SJSA1 (cell line): ENCODE measurements at regions not wholly inside any gene's neighbourhood (a gene's known extent, or its start where the extent isn't known, plus 50 kb on each side); places are given as distances from the start of the nearest gene placed in this dataset.
"Not testable (repeated sequence)": the region's sequence is repeated elsewhere in the genome, so short reads cannot be mapped to it uniquely, and the experiment has no call there.

Experiments used
- DNase-seq, 2 experiments: peaks; one replicate each; pipeline ENCODE4 v3.0.0-alpha.2; 2015 to 2020; ENCODE audit warnings: low spot score in 2 of 2, low read depth in 1 of 2
- H3K27ac ChIP-seq: fragments of 250-450 bp; sonication (Bioruptor Pico); 2 replicates; pipeline ENCODE4 v1.5.1; 2020; ENCODE audit warnings: mild to moderate bottlenecking, moderate library complexity
- H3K27me3 ChIP-seq: fragments of 250-450 bp; sonication (Bioruptor Pico); replicated peaks from 2 replicates; pipeline ENCODE4 v1.5.1; 2020; ENCODE audit warnings: mild to moderate bottlenecking, moderate library complexity
- H3K36me3 ChIP-seq: fragments of 250-450 bp; sonication (Bioruptor Pico); 2 replicates; pipeline ENCODE4 v1.5.1; 2020; ENCODE audit warnings: mild to moderate bottlenecking
- H3K4me1 ChIP-seq: fragments of 250-450 bp; sonication (Bioruptor Pico); replicated peaks from 2 replicates; pipeline ENCODE4 v1.6.1; 2021; ENCODE audit warnings: mild to moderate bottlenecking
- H3K4me3 ChIP-seq: fragments of 250-450 bp; sonication (Bioruptor Pico); 2 replicates; pipeline ENCODE4 v1.5.1; 2020; ENCODE audit warnings: mild to moderate bottlenecking
- H3K9me3 ChIP-seq: fragments of 250-450 bp; sonication (Bioruptor Pico); replicated peaks from 2 replicates; pipeline ENCODE4 v1.5.1; 2020; ENCODE audit warnings: mild to moderate bottlenecking

DNA sequence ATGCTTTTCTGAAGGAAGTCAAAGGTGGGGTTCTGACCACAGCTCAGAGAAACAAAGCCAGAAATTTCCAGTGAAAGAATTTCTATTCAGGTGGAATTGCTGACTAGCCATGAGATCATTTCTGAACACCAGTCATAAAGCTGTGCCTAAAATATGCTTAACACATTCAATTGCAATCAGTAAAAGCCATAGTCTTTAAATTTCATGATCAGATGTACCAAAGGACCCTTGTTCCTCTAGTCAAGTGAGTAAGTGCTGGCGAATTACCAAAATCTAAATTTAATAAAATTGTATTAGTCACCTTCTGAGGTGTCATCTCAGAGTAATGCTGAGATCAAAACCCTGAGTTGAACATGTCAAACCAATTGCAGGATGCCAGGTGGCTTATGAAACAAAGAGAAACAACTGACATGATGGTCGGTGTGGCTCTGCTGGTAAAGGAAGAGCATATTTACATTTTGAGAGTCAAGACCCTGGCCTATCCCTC lies 334.2 kb upstream of the CCNH start:
- Histone ChIP-seq H3K4me1 (0 out of 2 replicates have a peak, but pooled peaks cover 4% of the 10 kb centered on the region), H3K36me3 (no peaks in the 10 kb centered on the region), H3K4me3 (no peak overlapping the region), H3K27me3 (0 out of 2 replicates have a peak, but pooled peaks cover 3% of the 10 kb centered on the region), H3K9me3 (no peaks in the 10 kb centered on the region), H3K27ac (no peak overlapping the region)
- DNase-seq, result no peak

DNA sequence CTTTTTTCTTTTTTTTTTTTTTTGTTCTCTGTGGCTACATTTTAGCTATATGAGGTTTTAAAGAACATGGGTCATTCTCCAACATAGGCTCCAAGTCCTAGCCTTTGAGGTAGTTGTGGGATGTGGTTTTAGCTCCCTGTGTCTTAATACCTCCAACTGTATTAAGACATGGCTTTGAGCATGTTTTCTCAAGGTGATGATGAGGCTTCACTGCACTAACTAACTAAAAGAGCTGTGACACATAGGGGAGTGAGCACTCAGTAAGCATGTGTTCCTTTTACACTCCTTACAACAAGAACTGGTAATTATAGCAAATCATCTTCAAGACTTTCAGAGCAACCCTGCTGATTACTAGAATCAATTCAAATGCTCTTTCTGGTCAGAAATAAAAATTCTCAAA lies 333.6 kb upstream of the CCNH start:
- Histone ChIP-seq H3K27ac (no peak overlapping the region), H3K4me3 (no peak overlapping the region), H3K4me1 (0 out of 2 replicates have a peak, but pooled peaks cover 4% of the 10 kb centered on the region), H3K9me3 (no peaks in the 10 kb centered on the region), H3K36me3 (no peaks in the 10 kb centered on the region), H3K27me3 (0 out of 2 replicates have a peak, but pooled peaks cover 3% of the 10 kb centered on the region)
- no peak for DNase-seq

DNA sequence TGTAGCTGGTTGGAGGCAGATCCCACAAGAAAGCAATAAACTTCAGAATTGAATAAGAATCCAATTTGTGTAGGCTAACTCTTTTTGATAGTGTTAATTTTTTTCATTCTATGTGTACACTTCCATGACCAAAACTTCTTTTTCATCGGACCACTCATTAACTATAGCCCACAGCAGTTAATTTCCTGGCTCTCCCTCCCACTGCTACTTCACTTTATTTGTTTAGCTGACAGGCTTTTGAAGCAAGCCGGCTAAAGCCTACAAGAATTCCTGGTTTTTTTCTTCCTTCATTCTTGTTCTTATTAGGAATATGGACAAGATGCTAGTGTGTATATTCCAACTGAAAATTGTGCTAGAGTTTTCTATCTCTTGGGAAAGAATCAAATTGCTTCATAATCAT lies 329.2 kb upstream of the CCNH start:
- Histone ChIP-seq H3K27ac (no peak overlapping the region), H3K9me3 (no peaks in the 10 kb centered on the region), H3K4me1 (0 out of 2 replicates have a peak, but pooled peaks cover 4% of the 10 kb centered on the region), H3K4me3 (no peak overlapping the region), H3K36me3 (no peaks in the 10 kb centered on the region), H3K27me3 (0 out of 2 replicates have a peak, but pooled peaks cover 3% of the 10 kb centered on the region)
- no peak for DNase-seq

DNA sequence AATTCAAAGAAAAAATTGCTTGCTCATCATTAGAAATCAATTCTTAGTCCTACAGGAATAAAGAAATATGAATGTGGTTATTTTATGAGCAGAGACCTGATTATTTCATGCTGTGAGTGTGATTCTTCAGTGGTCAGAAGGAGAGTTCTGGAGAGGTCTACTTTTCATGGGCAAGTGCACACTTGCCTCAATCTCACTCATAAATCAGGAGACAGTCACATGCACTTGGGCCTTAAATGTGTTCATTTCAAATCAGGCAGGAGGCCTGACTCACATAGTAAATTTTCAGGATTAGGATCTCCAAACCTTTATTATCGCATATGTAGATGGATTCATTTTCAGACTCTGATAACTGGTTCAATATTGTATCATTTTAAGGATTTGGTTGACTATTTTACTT lies 323.2 kb upstream of the CCNH start:
- DNase-seq, result no peak
- no peak overlapping the region for H3K4me3 ChIP-seq
- no peaks in the 10 kb centered on the region for H3K36me3 ChIP-seq
- H3K9me3 ChIP-seq, result no peaks in the 10 kb centered on the region
- no peak overlapping the region for H3K27ac ChIP-seq
- H3K4me1 ChIP-seq, result no peaks in the 10 kb centered on the region
- no peaks in the 10 kb centered on the region for H3K27me3 ChIP-seq

DNA sequence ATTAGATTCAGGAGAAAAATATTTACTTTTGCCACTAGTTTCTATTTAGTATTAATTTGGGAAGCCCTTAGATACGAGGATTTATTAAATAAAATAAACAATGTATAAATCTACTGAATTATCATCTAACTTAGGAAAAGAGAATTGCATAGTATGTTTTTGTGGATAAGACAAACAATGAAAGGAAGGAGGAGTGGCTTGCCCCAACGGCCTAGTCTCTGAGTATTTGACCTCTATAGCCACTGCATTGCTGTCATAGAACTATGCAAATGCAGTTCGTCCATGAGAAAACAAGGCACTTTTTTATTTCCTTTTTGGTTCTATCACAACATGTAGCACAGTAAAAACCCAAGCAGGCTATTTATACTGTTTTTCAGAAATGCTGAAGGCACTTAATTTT lies 321.2 kb upstream of the CCNH start:
- no peak overlapping the region for H3K27ac ChIP-seq
- no peaks in the 10 kb centered on the region for H3K36me3 ChIP-seq
- no peak for DNase-seq
- H3K9me3 ChIP-seq, result no peaks in the 10 kb centered on the region
- H3K4me1 ChIP-seq, result no peaks in the 10 kb centered on the region
- H3K27me3 ChIP-seq, result no peaks in the 10 kb centered on the region
- H3K4me3 ChIP-seq, result no peak overlapping the region

DNA sequence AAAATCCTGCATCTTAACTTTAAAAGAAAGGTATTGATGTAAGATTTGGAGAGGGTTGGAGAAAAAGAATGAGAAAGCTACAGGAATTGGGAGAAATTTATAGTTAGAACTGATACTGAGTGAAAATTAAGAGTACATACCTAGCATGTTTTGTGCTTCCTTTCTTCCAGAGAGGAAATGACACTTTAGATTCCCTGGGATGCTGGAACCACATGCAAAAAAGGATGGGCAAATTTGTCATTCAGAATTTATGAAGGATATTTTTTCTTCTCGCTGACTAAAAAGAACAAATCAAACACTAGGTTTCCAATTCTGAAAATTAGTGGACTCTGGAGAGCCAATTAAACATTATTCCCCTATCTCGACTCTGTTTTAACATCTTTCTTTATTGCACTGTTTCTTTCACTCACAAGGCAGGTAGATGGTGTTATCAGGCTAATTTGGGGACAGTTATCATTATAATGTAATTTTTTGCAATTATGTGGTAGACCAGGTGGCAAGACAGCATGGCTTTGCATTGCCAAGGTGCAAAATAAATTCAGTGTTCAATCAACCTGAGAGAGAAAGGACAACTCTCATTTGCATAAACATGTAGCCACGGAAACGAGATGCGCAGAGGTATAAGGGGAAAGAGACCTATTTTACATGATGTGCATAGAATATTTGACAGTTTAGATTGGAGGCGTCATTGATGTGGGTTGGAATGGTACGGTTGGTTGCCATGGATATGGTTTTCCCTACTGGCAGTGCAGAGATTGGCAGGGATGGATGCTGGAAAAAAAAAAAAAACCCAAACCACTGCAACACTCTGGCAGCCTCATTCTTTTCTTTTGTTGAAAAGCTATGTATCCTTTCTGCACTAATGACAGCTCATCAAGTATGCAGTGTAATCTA lies 320.4 kb upstream of the CCNH start:
- Histone ChIP-seq H3K9me3 (no peaks in the 10 kb centered on the region), H3K27me3 (no peaks in the 10 kb centered on the region), H3K36me3 (no peaks in the 10 kb centered on the region), H3K4me3 (no peak overlapping the region), H3K27ac (no peak overlapping the region), H3K4me1 (no peaks in the 10 kb centered on the region)
- no peak for DNase-seq

DNA sequence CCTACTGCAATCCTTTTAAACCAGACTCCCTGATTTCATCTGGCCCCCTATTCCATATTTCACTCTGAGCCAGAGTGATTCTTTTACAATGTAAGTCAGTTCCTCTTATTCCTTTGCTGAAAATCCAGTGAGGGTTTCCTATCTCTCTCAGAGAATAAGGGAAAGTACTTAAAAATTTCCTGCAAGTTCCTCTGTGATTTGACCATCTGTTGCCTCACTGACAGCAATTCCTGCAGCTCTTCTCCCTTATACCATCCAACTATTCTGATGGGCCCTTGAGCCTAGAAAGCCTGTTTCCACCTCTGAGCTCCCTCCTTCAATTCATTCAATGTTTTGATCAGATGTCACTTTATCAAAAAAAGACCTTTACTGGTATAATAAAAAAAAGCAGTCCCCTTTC lies 317.1 kb upstream of the CCNH start:
- no peaks in the 10 kb centered on the region for H3K4me1 ChIP-seq

DNA sequence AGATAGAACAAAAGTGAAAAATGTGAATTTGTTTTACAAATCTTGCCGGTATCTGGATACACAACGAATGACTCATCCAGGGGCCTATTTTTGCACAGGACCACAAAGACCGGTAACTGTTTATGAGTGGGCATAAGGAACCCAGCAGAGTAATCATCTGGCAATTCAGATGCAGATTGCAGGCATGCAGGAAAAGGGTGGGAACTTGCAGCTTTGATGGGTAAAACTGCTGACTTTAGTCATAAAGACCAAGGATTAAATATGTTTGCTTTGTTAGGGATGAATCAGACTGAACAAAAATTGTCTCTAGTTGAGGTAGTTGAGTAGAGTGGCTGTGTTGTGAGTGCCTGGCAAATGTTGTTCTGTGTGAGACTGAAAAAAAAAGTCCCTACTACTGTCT lies 309.6 kb upstream of the CCNH start:
- Histone ChIP-seq H3K9me3 (no peaks in the 10 kb centered on the region), H3K4me3 (no peak overlapping the region), H3K4me1 (peaks cover 19% of the 10 kb centered on the region), H3K36me3 (no peaks in the 10 kb centered on the region), H3K27me3 (no peaks in the 10 kb centered on the region), H3K27ac (0 out of 2 replicates have a peak overlapping the region, but pooled peaks have one; percentile 16)
- peak; percentile 64 to 71 for DNase-seq

More for the DNA sequence above, 317.1 kb upstream of the CCNH start:
- no peaks in the 10 kb centered on the region for H3K27me3 ChIP-seq
- no peak overlapping the region for H3K27ac ChIP-seq
- no peak for DNase-seq
- H3K9me3 ChIP-seq, result no peaks in the 10 kb centered on the region
- no peak overlapping the region for H3K4me3 ChIP-seq
- H3K36me3 ChIP-seq, result no peaks in the 10 kb centered on the region

DNA sequence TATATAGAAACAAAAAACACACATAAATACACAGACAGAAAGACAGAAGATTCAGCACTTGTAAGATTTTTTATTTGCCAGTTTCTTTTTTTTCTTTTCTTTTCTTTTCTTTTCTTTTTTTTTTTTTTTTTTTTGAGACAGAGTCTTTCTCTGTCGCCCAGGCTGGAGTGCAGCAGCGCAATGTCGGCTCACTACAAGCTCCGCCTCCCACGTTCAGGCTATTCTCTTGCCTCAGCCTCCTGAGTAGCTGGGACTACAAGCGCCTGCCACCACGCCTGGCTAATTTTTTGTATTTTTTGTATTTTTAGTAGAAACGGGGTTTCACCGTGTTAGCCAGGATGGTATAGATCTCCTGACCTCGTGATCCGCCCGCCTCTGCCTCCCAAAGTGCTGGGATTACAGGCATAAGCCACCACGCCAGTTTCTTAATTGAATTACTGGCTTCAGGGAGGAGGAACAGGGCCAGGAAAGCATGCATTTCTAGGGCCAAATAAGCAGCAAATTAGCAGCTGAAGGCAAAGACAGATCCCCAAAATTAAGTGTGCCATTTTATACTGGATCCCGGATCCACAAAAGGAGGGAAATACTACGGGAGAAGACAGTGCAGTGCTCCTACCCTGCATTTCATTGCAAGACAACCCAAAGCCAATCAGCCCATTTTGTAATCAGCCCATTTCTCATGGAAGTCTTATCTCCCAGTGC lies 305.6 kb upstream of the CCNH start:
- H3K27me3 ChIP-seq, H3K9me3 ChIP-seq, DNase-seq, H3K27ac ChIP-seq, H3K36me3 ChIP-seq, H3K4me3 ChIP-seq: not testable (repeated sequence)
- peaks cover 19% of the 10 kb centered on the region for H3K4me1 ChIP-seq

DNA sequence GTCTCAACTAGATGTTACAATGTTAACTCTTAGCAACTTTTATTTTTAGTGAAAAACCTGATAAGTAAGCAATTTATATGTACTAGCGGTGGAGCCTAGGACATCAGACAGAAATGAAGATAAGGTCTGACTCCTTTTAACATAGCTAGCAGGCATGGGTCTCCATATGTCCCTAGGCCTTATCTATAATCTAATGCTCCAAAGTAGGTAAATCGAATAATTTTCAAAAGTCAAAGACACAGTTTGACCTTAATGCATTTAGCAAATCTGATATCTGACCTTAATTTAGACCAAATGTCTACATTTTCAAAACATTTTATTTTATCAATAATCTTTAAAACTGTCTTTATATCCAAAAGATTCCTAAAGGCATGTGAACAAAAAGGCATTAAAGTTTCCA lies 305.0 kb upstream of the CCNH start:
- Histone ChIP-seq H3K27me3 (no peaks in the 10 kb centered on the region), H3K27ac (no peak overlapping the region), H3K4me1 (peaks cover 14% of the 10 kb centered on the region), H3K36me3 (no peaks in the 10 kb centered on the region), H3K4me3 (no peak overlapping the region), H3K9me3 (no peaks in the 10 kb centered on the region)
- no peak for DNase-seq

DNA sequence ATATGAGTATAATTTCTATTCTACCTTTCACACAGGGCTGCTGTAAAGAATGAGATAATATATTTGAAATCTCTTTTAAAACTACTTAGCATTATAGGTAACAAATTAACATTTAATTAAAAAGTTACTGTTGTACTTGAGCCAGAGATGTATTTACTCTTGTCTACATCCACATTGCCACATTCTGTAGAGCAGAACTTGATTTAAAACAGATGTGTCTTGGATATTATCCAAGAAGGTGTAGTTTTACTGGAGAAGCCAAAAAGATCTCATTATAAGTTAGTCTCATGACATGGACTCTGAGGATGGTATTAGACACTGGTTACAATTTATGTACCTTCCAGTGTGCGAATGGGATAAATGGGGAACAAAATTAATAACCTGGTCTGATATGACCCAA lies 293.1 kb upstream of the CCNH start:
- H3K4me1 ChIP-seq, result no peaks in the 10 kb centered on the region
- no peak overlapping the region for H3K4me3 ChIP-seq
- no peaks in the 10 kb centered on the region for H3K9me3 ChIP-seq
- H3K27ac ChIP-seq, result no peak overlapping the region
- H3K36me3 ChIP-seq, result no peaks in the 10 kb centered on the region
- no peaks in the 10 kb centered on the region for H3K27me3 ChIP-seq
- no peak for DNase-seq

DNA sequence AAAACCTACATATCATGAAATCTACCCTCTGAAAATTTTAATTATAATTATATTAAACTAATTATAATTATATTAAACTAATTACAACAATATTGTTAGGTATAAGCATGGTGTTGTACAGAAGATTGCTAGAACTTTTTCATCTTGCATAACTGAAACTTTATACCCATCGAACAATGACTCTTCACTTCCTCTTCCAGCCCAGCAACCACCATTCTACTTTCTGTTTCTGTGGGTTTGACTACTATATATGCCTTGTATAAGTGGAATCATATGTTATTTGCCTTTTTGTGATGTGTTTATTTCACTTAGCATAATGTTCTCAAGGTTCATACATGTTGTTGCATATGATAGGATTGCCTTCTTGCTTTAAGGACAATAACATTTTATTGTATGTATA lies 274.2 kb upstream of the CCNH start:
- no peak overlapping the region for H3K4me3 ChIP-seq
- DNase-seq, result no peak

DNA sequence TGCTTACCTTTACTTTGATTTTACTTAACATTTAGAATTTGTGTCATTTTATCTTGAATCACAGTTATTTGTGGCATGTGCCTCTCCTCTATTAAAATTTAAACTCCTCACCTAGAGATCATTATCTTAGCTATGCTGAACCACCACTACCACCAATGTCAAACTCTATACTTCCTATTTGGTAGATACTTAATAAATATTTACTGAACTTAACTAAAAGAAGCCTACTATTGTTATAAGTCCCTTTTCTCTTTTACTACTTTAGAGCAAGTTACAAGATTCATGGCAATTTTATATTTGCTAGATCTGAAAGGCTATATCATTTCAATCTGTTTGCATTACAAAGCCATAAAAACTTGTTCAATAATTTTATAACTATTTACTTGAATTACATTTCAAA lies 273.3 kb upstream of the CCNH start:
- Histone ChIP-seq H3K4me3 (no peak overlapping the region), H3K9me3 (no peaks in the 10 kb centered on the region), H3K36me3 (no peaks in the 10 kb centered on the region), H3K27me3 (0 out of 2 replicates have a peak, but pooled peaks cover 2% of the 10 kb centered on the region), H3K27ac (no peak overlapping the region), H3K4me1 (no peaks in the 10 kb centered on the region)
- DNase-seq, result no peak

More for the DNA sequence above, 274.2 kb upstream of the CCNH start:
- Histone ChIP-seq H3K36me3 (no peaks in the 10 kb centered on the region), H3K4me1 (no peaks in the 10 kb centered on the region), H3K9me3 (no peaks in the 10 kb centered on the region), H3K27ac (no peak overlapping the region), H3K27me3 (no peaks in the 10 kb centered on the region)

DNA sequence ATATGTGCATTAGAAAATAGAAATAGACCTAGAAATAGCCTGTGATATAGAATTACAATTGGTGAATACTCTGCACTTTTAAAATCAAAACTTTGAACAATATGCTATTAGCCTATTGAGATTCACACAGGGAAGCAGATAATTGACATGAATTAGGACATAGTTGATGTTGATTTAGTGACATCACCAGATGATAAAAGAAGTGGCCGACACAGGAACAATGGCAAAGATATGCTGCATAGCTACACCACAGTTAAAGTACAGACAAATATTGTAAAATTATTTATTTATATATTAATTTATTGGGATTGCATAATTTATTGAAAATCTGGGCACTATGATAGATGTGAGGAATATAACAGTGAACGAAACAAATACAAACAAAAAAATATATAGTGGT lies 261.5 kb upstream of the CCNH start:
- Histone ChIP-seq H3K4me3 (no peak overlapping the region), H3K36me3 (no peaks in the 10 kb centered on the region), H3K27ac (no peak overlapping the region), H3K27me3 (peaks cover 6% of the 10 kb centered on the region), H3K4me1 (no peaks in the 10 kb centered on the region), H3K9me3 (no peaks in the 10 kb centered on the region)
- no peak for DNase-seq
